Fibroblast of lung (primary cell): ENCODE measurements at regions not wholly inside any gene's neighbourhood (a gene's known extent, or its start where the extent isn't known, plus 50 kb on each side); places are given as distances from the start of the nearest gene placed in this dataset.
"Not testable (repeated sequence)": the region's sequence is repeated elsewhere in the genome, so short reads cannot be mapped to it uniquely, and the experiment has no call there.

Experiments
- DNase-seq, 2 donors: peaks; one replicate each; pipeline versions ENCODE4 v3.0.0 to v3.0.0-alpha.2; 2010; ENCODE audit warnings: low read depth in 2 of 2
- H2AFZ ChIP-seq: 2 replicates; pipeline ENCODE4 v1.5.1; 2012; ENCODE audit warnings: low read length, control low read depth, inconsistent platforms
- H3K27ac ChIP-seq: 2 replicates; pipeline ENCODE4 v1.5.1; 2011; ENCODE audit warnings: low read length, control low read depth; ENCODE audit not compliant: insufficient read depth
- H3K27me3 ChIP-seq: 2 replicates; pipeline ENCODE4 v1.5.1; 2011; ENCODE audit warnings: mild to moderate bottlenecking, low read length; ENCODE audit not compliant: control insufficient read depth, insufficient read depth
- H3K36me3 ChIP-seq: 2 replicates; pipeline ENCODE4 v1.5.1; 2011; ENCODE audit warnings: low read length; ENCODE audit not compliant: control insufficient read depth, insufficient read depth
- H3K4me1 ChIP-seq: 2 replicates; pipeline ENCODE4 v1.5.1; 2011; ENCODE audit warnings: low read length; ENCODE audit not compliant: control insufficient read depth, insufficient read depth; ENCODE audit errors: extremely low read depth
- H3K4me2 ChIP-seq: 2 replicates; pipeline ENCODE4 v1.5.1; 2011; ENCODE audit warnings: low read length, control low read depth; ENCODE audit not compliant: insufficient read depth; ENCODE audit errors: extremely low read depth
- H3K4me3 ChIP-seq, 4 experiments: fragments of 200-600 bp in 1 of 4; sonication (generic) in 1 of 4; replicated peaks in 1 of 4; 2 replicates each; pipeline ENCODE4 v1.5.1; 2011 to 2016; ENCODE audit warnings: low read length in 4 of 4, low read depth in 3 of 4, mild to moderate bottlenecking in 3 of 4, control low read depth in 2 of 4, inconsistent platforms in 1 of 4, mixed read lengths in 1 of 4; ENCODE audit not compliant: insufficient read depth in 1 of 4; ENCODE audit errors: control extremely low read depth in 1 of 4
- H3K79me2 ChIP-seq: 2 replicates; pipeline ENCODE4 v1.5.1; 2012; ENCODE audit warnings: mild to moderate bottlenecking, low read length, inconsistent platforms; ENCODE audit not compliant: control insufficient read depth, insufficient read depth
- H3K9ac ChIP-seq: 2 replicates; pipeline ENCODE4 v1.5.1; 2011; ENCODE audit warnings: mild to moderate bottlenecking, low read length, control low read depth; ENCODE audit not compliant: insufficient read depth
- H3K9me3 ChIP-seq: 2 replicates; pipeline ENCODE4 v1.5.1; 2012; ENCODE audit warnings: low read depth, low read length; ENCODE audit not compliant: control insufficient read depth, insufficient read depth
- H4K20me1 ChIP-seq: 2 replicates; pipeline ENCODE4 v1.5.1; 2011; ENCODE audit warnings: low read length; ENCODE audit not compliant: control insufficient read depth, insufficient read depth; ENCODE audit errors: extremely low read depth
- CTCF ChIP-seq, 2 donors: IDR thresholded peaks in 1 of 2; conservative IDR thresholded peaks in 1 of 2; 1 replicate in 1 of 2; 2 replicates in 1 of 2; pipeline ENCODE4 v1.5.1; 2011 to 2012; ENCODE audit warnings: low read length in 2 of 2, control low read depth in 1 of 2, inconsistent platforms in 1 of 2, low read depth in 1 of 2, mild to moderate bottlenecking in 1 of 2
- EZH2 ChIP-seq: IDR thresholded peaks from 2 replicates; pipeline ENCODE4 v1.5.1; 2012; ENCODE audit warnings: low read length, control low read depth, mild to moderate bottlenecking; ENCODE audit errors: missing control alignments

GRCh38 chr10:26932576-26932975 is 71.8 kb upstream of the ABI1 start:
- no peaks in the 10 kb centered on the region for H4K20me1 ChIP-seq
- no peaks in the 10 kb centered on the region for H3K9me3 ChIP-seq
- H3K4me1 ChIP-seq: no peaks in the 10 kb centered on the region
- no peak overlapping the region for H3K27ac ChIP-seq
- TF ChIP-seq EZH2: no peak
- no peak for TF ChIP-seq CTCF (conservative IDR thresholded peaks at IDR 0.05 in 1 of 2, IDR thresholded peaks at IDR 0.05 in 1 of 2; ENCODE audit: low read depth in 1 of 2, low read length in 2 of 2)
- H2AFZ ChIP-seq: no peak overlapping the region
- DNase-seq: no peak
- H3K4me2 ChIP-seq: no peak overlapping the region
- H3K79me2 ChIP-seq: no peaks in the 10 kb centered on the region
- H3K36me3 ChIP-seq: no peaks in the 10 kb centered on the region
- H3K27me3 ChIP-seq: no peaks in the 10 kb centered on the region
- no peak overlapping the region for H3K4me3 ChIP-seq
- no peak overlapping the region for H3K9ac ChIP-seq

GRCh38 chr10:26931223-26931622 is 70.5 kb upstream of the ABI1 start:
- no peak for DNase-seq
- Histone ChIP-seq H3K9ac (no peak overlapping the region), H3K36me3 (no peaks in the 10 kb centered on the region), H4K20me1 (no peaks in the 10 kb centered on the region), H2AFZ (peak overlapping the region; percentile 33), H3K4me3 (peak overlapping the region in 2 of 4 experiments; percentile 19 to 30), H3K9me3 (no peaks in the 10 kb centered on the region), H3K27ac (no peak overlapping the region), H3K4me1 (no peaks in the 10 kb centered on the region), H3K27me3 (no peaks in the 10 kb centered on the region), H3K4me2 (peak overlapping the region; percentile 25), H3K79me2 (no peaks in the 10 kb centered on the region)
- no peak for TF ChIP-seq EZH2
- TF ChIP-seq CTCF (conservative IDR thresholded peaks at IDR 0.05 in 1 of 2, IDR thresholded peaks at IDR 0.05 in 1 of 2; ENCODE audit: low read depth in 1 of 2, low read length in 2 of 2): no peak

- not testable (repeated sequence) for H3K4me1 ChIP-seq, DNase-seq
Measured at GRCh38 chr10:26922824-26923223, 62.1 kb upstream of the ABI1 start.

GRCh38 chr10:26919156-26919860 is 58.5 kb upstream of the ABI1 start:
- not testable (repeated sequence) for H4K20me1 ChIP-seq, H3K27ac ChIP-seq, H3K4me1 ChIP-seq, H3K4me3 ChIP-seq, DNase-seq, H2AFZ ChIP-seq, H3K9me3 ChIP-seq, H3K79me2 ChIP-seq, H3K36me3 ChIP-seq, H3K27me3 ChIP-seq, H3K4me2 ChIP-seq, H3K9ac ChIP-seq

More at GRCh38 chr10:26922824-26923223, 62.1 kb upstream of the ABI1 start:
- not testable (repeated sequence) for H3K79me2 ChIP-seq, H3K27ac ChIP-seq, H3K27me3 ChIP-seq, H3K4me3 ChIP-seq, H3K4me2 ChIP-seq, H2AFZ ChIP-seq, H3K9me3 ChIP-seq, H3K36me3 ChIP-seq, H3K9ac ChIP-seq, H4K20me1 ChIP-seq
